Natural killer cell (primary cell): ENCODE measurements at regions not wholly inside any gene's neighbourhood (a gene's known extent, or its start where the extent isn't known, plus 50 kb on each side); places are given as distances from the start of the nearest gene placed in this dataset.

Source experiments
- ATAC-seq, 3 donors: fragments of 150-1000 bp in 2 of 3; fragments of 200-7000 bp in 1 of 3; cut with Tn5 transposase; 1 replicate in 1 of 3; 2 replicates in 2 of 3; pipeline ENCODE4 v1.10.0; 2021; ENCODE audit warnings: mild to moderate bottlenecking in 2 of 3, moderate library complexity in 2 of 3
- DNase-seq, 2 donors: peaks; one replicate each; pipeline versions ENCODE4 v3.0.0 to v3.0.0-alpha.2; 2013 to 2021; ENCODE audit warnings: mixed read lengths in 1 of 2
- H3K27ac ChIP-seq: one replicate; pipeline ENCODE4 v1.5.1; 2013; ENCODE audit warnings: mild to moderate bottlenecking, low read length
- H3K27me3 ChIP-seq: one replicate; pipeline ENCODE4 v1.6.1; 2013; ENCODE audit warnings: low read length; ENCODE audit not compliant: control insufficient read depth, insufficient read depth
- H3K36me3 ChIP-seq: one replicate; pipeline ENCODE4 v1.6.1; 2013; ENCODE audit warnings: low read length; ENCODE audit not compliant: control insufficient read depth, insufficient read depth
- H3K4me1 ChIP-seq: one replicate; pipeline ENCODE4 v1.6.1; 2013; ENCODE audit warnings: low read length; ENCODE audit not compliant: control insufficient read depth, insufficient read depth
- H3K4me3 ChIP-seq: one replicate; pipeline ENCODE4 v1.5.1; 2013; ENCODE audit warnings: low read length
- H3K9me3 ChIP-seq: one replicate; pipeline ENCODE4 v1.6.1; 2013; ENCODE audit warnings: low read length; ENCODE audit not compliant: control insufficient read depth, insufficient read depth
- H3K27ac Mint-ChIP-seq, 2 donors: one replicate each; pipeline ENCODE4 v1.8.0; 2022; ENCODE audit warnings: mild to moderate bottlenecking in 2 of 2, mixed read lengths in 2 of 2, moderate library complexity in 1 of 2
- H3K27me3 Mint-ChIP-seq, 2 donors: one replicate each; pipeline ENCODE4 v1.8.0; 2022; ENCODE audit warnings: low read depth in 2 of 2, mixed read lengths in 2 of 2
- H3K36me3 Mint-ChIP-seq: one replicate; pipeline ENCODE4 v1.8.0; 2022; ENCODE audit warnings: mixed read lengths
- H3K4me1 Mint-ChIP-seq, 2 donors: one replicate each; pipeline ENCODE4 v1.8.0; 2022; ENCODE audit warnings: mixed read lengths in 2 of 2
- H3K4me3 Mint-ChIP-seq: one replicate; pipeline ENCODE4 v1.8.0; 2022; ENCODE audit warnings: mild to moderate bottlenecking, moderate library complexity, mixed read lengths
- H3K9me3 Mint-ChIP-seq, 2 donors: one replicate each; pipeline ENCODE4 v1.8.0; 2022; ENCODE audit warnings: mixed read lengths in 2 of 2
- WGBS: methylation state at CpG from one replicate; pipeline ENCODE4 v1.1.7; 2013; ENCODE audit warnings: missing lambda C conversion rate; ENCODE audit not compliant: insufficient coverage; 5-methylcytosine and 5-hydroxymethylcytosine counted together
- intact Hi-C: fragments of 100-400 bp; cut with micrococcal nuclease; formaldehyde crosslinking; loops from one replicate; pipeline ENCODE4 v1.14.2; 2022
- TF ChIP-seq, protein P1 (sequence below): fragments of 200-600 bp; IDR thresholded peaks from one replicate; pipeline ENCODE4 v1.8.0; 2022; ENCODE audit warnings: antibody characterized with exemption

DNA sequence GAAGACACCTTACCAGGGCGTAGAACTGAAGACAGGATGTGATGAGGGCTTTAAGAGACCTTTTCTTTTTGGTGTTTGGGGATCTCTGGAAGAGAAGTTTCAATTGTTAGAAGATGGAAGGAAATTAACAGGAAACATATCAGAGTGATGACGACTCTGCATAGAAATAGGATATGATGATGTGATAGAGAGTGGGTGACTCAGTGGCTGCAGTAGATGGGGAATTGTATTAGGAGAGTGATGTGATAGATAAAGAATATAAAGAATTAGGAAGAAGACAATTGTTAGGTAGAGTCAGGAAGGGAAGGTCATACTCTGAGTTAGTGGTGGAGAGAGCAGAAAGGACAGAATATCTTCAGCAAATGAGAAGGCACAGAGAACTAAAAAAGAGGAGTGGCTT lies 593.9 kb downstream of the NYAP2 start:
- H3K36me3 ChIP-seq: no peaks in the 10 kb centered on the region
- H3K27me3 ChIP-seq: no peaks in the 10 kb centered on the region
- WGBS: 64% methylated on average over 2 of the region's 2 CpGs
- DNase-seq (no peak), ATAC-seq (no peak)
- Mint-ChIP-seq H3K27me3 (no peaks in the 10 kb centered on the region), H3K4me1 (no peaks in the 10 kb centered on the region), H3K4me3 (no peak overlapping the region), H3K36me3 (no peaks in the 10 kb centered on the region), H3K9me3 (peaks cover 12% of the 10 kb centered on the region in 2 donors), H3K27ac (no peak overlapping the region)
- H3K4me3 ChIP-seq: no peak overlapping the region
- no peak overlapping the region for H3K27ac ChIP-seq
- no peaks in the 10 kb centered on the region for H3K4me1 ChIP-seq
- TF ChIP-seq, protein P1, sequence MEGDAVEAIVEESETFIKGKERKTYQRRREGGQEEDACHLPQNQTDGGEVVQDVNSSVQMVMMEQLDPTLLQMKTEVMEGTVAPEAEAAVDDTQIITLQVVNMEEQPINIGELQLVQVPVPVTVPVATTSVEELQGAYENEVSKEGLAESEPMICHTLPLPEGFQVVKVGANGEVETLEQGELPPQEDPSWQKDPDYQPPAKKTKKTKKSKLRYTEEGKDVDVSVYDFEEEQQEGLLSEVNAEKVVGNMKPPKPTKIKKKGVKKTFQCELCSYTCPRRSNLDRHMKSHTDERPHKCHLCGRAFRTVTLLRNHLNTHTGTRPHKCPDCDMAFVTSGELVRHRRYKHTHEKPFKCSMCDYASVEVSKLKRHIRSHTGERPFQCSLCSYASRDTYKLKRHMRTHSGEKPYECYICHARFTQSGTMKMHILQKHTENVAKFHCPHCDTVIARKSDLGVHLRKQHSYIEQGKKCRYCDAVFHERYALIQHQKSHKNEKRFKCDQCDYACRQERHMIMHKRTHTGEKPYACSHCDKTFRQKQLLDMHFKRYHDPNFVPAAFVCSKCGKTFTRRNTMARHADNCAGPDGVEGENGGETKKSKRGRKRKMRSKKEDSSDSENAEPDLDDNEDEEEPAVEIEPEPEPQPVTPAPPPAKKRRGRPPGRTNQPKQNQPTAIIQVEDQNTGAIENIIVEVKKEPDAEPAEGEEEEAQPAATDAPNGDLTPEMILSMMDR: no peak
- no peaks in the 10 kb centered on the region for H3K9me3 ChIP-seq
- intact Hi-C loops: no loop called here

DNA sequence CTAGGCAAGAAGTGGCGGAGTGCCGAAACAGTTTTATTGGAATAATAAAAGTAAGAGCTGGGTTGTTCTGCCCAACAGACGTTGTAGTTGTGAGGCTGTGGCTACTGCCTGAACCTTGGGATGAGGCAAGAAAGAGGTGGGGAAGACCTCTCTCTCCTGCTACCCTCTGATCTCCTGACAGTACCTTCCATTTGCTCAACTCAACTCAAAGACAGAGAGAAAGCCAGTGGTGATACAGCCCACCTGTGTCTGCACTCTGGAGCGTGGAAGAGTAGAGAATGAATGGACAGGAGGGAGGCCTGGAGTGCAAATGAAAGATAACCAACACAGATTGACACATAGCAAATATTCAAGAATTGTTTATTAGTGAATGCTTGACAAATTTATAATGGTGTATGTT lies 590.3 kb downstream of the NYAP2 start:
- WGBS: 88% methylated on average over 4 of the region's 4 CpGs
- H3K36me3 ChIP-seq: no peaks in the 10 kb centered on the region
- no peaks in the 10 kb centered on the region for H3K4me1 Mint-ChIP-seq
- no peak for ATAC-seq
- TF ChIP-seq, protein P1: no peak
- H3K27ac Mint-ChIP-seq: no peak overlapping the region
- no peak overlapping the region for H3K27ac ChIP-seq
- no peaks in the 10 kb centered on the region for H3K36me3 Mint-ChIP-seq
- no peak for DNase-seq
- H3K9me3 ChIP-seq: no peaks in the 10 kb centered on the region
- H3K4me3 Mint-ChIP-seq: no peak overlapping the region
- intact Hi-C loops: no loop called here
- H3K9me3 Mint-ChIP-seq: peaks cover 13 to 14% of the 10 kb centered on the region in 2 donors
- H3K4me3 ChIP-seq: no peak overlapping the region
- no peaks in the 10 kb centered on the region for H3K27me3 Mint-ChIP-seq
- no peaks in the 10 kb centered on the region for H3K4me1 ChIP-seq
- H3K27me3 ChIP-seq: no peaks in the 10 kb centered on the region

DNA sequence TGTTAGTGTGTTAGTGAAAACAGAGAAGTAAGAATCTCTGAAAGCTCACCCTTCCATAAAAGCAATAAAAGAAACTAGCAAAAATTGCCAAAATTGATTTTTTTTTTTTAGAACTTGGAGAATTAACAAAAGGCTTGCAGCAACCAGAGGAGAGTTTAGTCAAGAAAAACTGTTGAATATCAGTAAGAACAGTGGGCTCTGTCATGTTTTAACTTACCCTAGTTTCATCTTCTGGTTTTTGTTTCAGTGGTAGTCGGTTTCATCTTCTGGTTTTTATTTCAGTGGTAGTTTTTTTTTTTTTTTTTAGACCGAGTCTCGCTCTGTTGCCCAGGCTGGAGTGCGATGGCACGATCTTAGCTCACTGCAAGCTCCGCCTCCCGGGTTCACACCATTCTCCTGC lies 580.9 kb downstream of the NYAP2 start:
- H3K27me3 Mint-ChIP-seq: no peaks in the 10 kb centered on the region
- H3K4me1 Mint-ChIP-seq: no peaks in the 10 kb centered on the region
- Histone ChIP-seq H3K27me3 (no peaks in the 10 kb centered on the region), H3K27ac (no peak overlapping the region), H3K9me3 (no peaks in the 10 kb centered on the region), H3K4me1 (no peaks in the 10 kb centered on the region), H3K36me3 (no peaks in the 10 kb centered on the region), H3K4me3 (no peak overlapping the region)
- peaks cover 5% of the 10 kb centered on the region for H3K36me3 Mint-ChIP-seq
- no peak for ATAC-seq
- peaks cover 14 to 21% of the 10 kb centered on the region in 2 donors for H3K9me3 Mint-ChIP-seq
- H3K27ac Mint-ChIP-seq: no peak overlapping the region
- DNase-seq: no peak
- intact Hi-C loops: no loop called here
- 97% methylated on average over 7 of the region's 7 CpGs for WGBS
- TF ChIP-seq, protein P1: no peak
- H3K4me3 Mint-ChIP-seq: no peak overlapping the region

DNA sequence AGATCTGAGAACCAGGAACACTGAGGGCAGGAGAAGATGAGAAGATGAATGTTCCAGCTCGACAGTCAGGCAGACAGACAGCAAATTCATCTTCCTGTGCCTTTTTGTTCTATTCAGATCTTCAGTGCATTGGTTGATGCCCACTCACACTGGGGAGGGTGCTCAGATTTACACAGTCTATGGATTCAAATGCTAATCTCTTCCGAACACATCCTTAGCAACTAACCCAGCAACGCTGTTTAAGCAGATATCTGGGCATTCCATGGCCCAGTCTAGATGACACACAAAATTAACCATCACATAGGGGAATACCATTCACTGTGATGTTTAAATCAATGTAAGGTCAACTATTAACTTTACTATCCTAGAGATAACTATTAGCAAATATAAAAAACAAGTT lies 571.9 kb downstream of the NYAP2 start:
- Histone ChIP-seq H3K27me3 (no peaks in the 10 kb centered on the region), H3K36me3 (no peaks in the 10 kb centered on the region), H3K9me3 (no peaks in the 10 kb centered on the region), H3K27ac (no peak overlapping the region), H3K4me1 (no peaks in the 10 kb centered on the region), H3K4me3 (no peak overlapping the region)
- H3K4me3 Mint-ChIP-seq: no peak overlapping the region
- TF ChIP-seq, protein P1: no peak
- no peaks in the 10 kb centered on the region for H3K27me3 Mint-ChIP-seq
- intact Hi-C loops: no loop called here
- ATAC-seq: no peak
- no peak overlapping the region for H3K27ac Mint-ChIP-seq
- WGBS: 71% methylated on average over 3 of the region's 3 CpGs
- DNase-seq: no peak
- peaks cover 14 to 22% of the 10 kb centered on the region in 2 donors for H3K9me3 Mint-ChIP-seq
- H3K4me1 Mint-ChIP-seq: no peaks in the 10 kb centered on the region
- H3K36me3 Mint-ChIP-seq: peaks cover 4% of the 10 kb centered on the region
